ENCODE measurements at regions not wholly inside any gene's neighbourhood (a gene's known extent, or its start where the extent isn't known, plus 50 kb on each side); places are given as distances from the start of the nearest gene placed in this dataset.

GRCh38 chr12:71222436-71222835, 64.6 kb upstream of the TSPAN8 start:
- no peak for TF ChIP-seq SPI1 (IDR thresholded peaks at IDR 0.05; ENCODE audit: borderline replicate concordance, low read depth)
- no peak for TF ChIP-seq CTCF (IDR thresholded peaks at IDR 0.05; ENCODE audit: insufficient read depth, low read length)
- no peak for TF ChIP-seq REST (IDR thresholded peaks at IDR 0.05; ENCODE audit: insufficient replicate concordance, low read depth)
- TF ChIP-seq POLR2AphosphoS5 (IDR thresholded peaks at IDR 0.05; ENCODE audit: low read depth): no peak
- no peak for TF ChIP-seq GABPA (IDR thresholded peaks at IDR 0.05; ENCODE audit: low read depth)
- no peak for DNase-seq (ENCODE audit: low read depth in 1 of 2, low spot score in 1 of 2)
- H3K4me3 ChIP-seq (replicated peaks; ENCODE audit: insufficient read depth, low read length): no peak overlapping the region
- H3K27ac ChIP-seq (replicated peaks): no peak overlapping the region
- H3K27me3 ChIP-seq (ENCODE audit: insufficient read depth, poor library complexity, severe bottlenecking): no peaks in the 10 kb centered on the region

- TF ChIP-seq REST (IDR thresholded peaks at IDR 0.05; ENCODE audit: insufficient replicate concordance, low read depth) (no peak), SPI1 (IDR thresholded peaks at IDR 0.05; ENCODE audit: borderline replicate concordance, low read depth) (no peak), GABPA (IDR thresholded peaks at IDR 0.05; ENCODE audit: low read depth) (no peak), CTCF (IDR thresholded peaks at IDR 0.05; ENCODE audit: insufficient read depth, low read length) (no peak), POLR2AphosphoS5 (IDR thresholded peaks at IDR 0.05; ENCODE audit: low read depth) (no peak)
Measured at GRCh38 chr12:71220260-71220659, 62.5 kb upstream of the TSPAN8 start.

GRCh38 chr12:71219224-71219623, 61.4 kb upstream of the TSPAN8 start:
- TF ChIP-seq REST (IDR thresholded peaks at IDR 0.05; ENCODE audit: insufficient replicate concordance, low read depth) (no peak), POLR2AphosphoS5 (IDR thresholded peaks at IDR 0.05; ENCODE audit: low read depth) (no peak), GABPA (IDR thresholded peaks at IDR 0.05; ENCODE audit: low read depth) (no peak), SPI1 (IDR thresholded peaks at IDR 0.05; ENCODE audit: borderline replicate concordance, low read depth) (no peak), CTCF (IDR thresholded peaks at IDR 0.05; ENCODE audit: insufficient read depth, low read length) (no peak)
- no peak for DNase-seq (ENCODE audit: low read depth in 1 of 2, low spot score in 1 of 2)
- Histone ChIP-seq H3K4me3 (replicated peaks; ENCODE audit: insufficient read depth, low read length) (no peak overlapping the region), H3K27me3 (ENCODE audit: insufficient read depth, poor library complexity, severe bottlenecking) (no peaks in the 10 kb centered on the region), H3K27ac (replicated peaks) (no peak overlapping the region)

More at GRCh38 chr12:71220260-71220659, 62.5 kb upstream of the TSPAN8 start:
- Histone ChIP-seq H3K27ac (replicated peaks) (no peak overlapping the region), H3K27me3 (ENCODE audit: insufficient read depth, poor library complexity, severe bottlenecking) (no peaks in the 10 kb centered on the region), H3K4me3 (replicated peaks; ENCODE audit: insufficient read depth, low read length) (no peak overlapping the region)
- DNase-seq (ENCODE audit: low read depth in 1 of 2, low spot score in 1 of 2): no peak
